HG03039 (cell line): ENCODE measurements at regions not wholly inside any gene's neighbourhood (a gene's known extent, or its start where the extent isn't known, plus 50 kb on each side); places are given as distances from the start of the nearest gene placed in this dataset.
"Not testable (repeated sequence)": the region's sequence is repeated elsewhere in the genome, so short reads cannot be mapped to it uniquely, and the experiment has no call there.

Experiments
- ATAC-seq: cut with Tn5 transposase; IDR thresholded peaks from one replicate; pipeline ENCODE4 v1.9.1; 2021; ENCODE audit warnings: mild to moderate bottlenecking, moderate library complexity; ENCODE audit not compliant: unreplicated experiment

DNA sequence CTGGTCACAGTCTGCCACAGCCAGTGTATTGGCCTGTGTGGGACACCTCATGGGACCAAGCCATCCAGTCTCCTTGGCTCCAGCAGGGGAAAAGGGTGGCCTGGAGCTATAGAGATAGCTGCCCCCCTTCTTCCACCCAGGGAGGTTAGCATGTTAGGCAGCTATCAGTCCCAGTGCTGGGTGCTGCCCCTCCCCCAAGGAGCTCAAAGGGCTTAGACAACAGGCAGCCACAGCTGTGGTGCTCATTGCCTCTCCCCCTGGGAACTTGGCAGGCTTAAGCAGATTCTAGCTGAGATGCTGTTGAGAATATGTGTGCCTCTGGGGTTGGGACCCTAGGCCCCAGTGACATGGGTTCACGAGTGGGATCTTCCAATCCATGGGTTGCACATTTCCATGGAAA is 226.0 kb upstream of the PTGER4 start:
- no peak for ATAC-seq

DNA sequence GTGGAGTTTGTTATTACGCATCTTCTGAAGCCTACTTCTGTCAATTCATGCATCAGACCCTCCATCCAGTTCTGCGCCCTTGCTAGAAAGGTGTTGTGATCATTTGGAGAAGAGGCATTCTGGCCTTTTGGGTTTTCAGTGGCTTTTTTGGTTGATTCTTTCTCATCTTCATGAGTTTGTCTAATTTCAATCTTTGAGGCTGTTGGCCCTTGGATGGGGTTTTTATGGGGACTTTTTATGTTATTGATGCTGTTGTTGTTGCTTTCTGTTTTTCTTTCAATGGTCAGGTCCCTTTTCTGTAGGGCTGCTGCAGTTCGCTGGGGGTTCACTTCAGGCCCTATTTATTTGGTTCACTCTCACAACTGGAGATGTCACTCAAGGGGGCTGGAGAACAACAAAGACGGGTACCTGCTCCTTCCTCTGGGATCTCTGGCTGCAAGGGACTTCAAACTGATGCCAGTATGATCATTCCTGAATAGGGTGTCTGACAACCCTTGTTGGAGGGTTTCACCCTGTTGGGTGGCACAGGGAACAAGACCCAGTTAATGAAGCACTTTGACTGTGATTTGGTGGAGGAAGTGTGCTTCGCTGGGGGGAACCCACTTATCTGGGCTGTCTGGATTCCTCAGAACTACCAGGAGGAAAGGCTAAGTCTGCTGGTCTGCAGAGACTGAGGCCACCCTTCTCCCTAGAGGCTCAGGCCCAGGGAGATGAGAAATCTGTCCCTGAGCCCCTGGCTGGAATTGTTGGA is 226.7 kb upstream of the PTGER4 start:
- no peak for ATAC-seq

DNA sequence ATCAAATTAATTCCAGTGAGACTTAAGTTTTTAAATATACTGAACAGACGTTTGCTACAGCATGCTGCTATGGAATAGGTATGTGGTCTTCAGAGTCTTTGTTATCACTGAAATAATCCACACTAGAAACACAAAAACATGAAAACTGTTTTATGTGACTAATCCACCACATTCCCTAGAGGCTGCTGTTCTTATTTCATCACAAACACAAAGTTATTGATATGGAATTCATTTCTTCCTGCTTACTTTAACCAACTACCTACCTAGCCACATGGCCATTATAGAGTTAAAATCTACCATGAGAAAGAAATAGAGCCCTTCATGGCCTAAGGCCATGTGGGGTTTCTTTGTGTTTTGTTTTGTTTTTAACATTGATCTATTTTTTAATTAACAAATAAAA is 232.3 kb upstream of the PTGER4 start:
- no peak for ATAC-seq

DNA sequence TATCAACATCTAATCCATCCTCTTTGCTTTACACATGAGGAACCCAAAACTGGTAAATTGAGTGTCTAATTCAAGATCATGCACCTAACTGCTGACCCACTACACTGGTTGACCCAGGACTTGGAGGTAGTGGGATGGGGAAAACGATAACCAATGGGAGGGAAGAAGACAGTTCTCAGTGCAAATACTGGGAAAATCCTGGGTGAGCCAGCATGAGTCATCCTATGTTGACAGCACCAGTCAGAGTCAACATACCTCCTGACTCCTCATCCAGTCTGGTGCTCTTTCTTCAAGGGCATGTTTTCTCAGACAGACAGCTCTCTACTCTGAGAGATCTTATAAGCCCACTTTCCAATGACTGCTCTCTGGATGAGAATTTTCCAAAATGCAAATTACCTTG is 232.8 kb upstream of the PTGER4 start:
- no peak for ATAC-seq

DNA sequence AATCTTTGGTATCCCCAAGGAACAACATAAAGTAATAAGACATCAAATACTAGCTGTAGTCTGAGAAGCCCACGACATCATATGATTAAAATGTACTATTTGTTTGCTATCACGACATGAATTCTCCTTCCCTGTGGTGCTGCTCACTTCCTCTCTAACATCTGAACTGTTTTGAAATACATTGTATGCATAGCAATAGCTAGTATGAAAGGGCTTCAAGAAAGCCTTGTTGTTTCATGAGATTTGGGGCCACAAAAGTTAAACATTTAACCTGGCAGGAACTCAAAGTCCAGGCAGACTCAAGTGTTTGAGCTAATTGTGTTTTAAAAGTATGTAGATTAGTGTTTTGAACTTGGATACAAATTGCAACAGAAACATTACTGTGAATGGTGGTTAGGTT is 237.4 kb upstream of the PTGER4 start:
- no peak for ATAC-seq

DNA sequence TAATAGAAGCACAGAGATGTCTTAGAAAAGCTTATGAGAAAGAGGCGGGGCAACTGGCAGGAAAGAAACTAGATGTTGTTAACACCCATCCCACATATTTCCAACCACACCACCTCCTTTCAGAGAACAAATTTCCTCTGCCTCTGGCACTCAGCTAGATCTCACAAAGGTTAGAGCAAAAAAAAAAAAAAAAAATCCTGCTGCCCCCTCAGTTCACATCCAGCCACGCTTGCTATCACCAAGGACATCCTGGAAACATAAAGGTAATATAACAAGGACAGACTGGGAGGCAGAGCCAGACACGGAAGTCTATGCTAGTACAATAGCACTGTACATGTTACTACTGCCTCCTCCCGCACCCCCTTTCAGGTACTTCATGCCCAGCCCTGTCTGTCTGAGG is 238.0 kb upstream of the PTGER4 start:
- no peak for ATAC-seq

DNA sequence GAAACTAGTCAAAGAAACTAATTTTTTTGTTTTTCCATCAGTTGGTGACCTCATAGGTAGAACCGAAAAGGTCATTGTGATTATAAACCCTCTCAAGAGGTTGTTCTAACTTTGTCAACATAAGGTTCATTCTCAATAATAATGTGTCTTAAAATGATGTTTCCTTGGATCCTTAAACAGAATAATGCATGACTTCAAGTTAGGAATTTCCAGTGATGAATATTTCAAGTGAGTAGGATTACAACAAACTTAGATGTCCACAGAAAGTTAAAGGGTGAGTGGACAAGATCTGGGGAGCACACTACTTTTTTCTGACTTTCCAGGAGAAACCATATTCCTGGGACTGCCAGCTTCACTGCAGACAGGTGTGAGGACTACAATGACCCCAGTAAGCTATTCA is 239.0 kb upstream of the PTGER4 start:
- no peak for ATAC-seq

DNA sequence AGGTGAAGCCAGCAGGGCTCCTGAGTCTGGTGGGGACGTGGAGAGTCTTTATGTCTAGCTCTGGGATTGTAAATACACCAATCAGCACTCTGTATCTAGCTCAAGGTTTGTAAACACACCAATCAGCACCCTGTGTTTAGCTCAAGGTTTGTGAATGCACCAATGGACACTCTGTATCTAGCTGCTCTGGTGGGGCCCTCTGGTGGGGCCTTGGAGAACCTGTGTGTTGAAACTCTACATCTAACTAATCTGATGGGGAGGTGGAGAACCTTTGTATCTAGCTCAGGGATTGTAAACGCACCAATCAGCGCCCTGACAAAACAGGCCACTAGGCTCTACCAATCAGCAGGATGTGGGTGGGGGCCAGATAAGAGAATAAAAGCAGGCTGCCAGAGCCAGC is 240.6 kb upstream of the PTGER4 start:
- not testable (repeated sequence) for ATAC-seq

DNA sequence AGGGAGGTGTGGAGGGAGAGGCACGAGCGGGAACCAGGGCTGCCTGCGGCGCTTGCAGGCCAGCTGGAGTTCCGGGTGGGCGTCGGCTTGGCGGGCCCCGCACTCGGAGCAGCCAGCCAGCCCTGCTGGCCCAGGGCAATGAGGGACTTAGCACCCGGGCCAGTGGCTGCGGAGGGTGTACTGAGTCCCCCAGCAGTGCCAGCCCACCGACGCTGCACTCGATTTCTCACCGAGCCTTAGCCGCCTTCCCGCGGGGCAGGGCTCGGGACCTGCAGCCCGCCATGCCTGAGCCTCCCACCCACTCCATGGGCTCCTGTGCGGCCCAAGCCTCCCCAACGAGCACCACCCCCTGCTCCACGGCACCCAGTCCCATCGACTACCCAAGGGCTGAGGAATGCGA is 241.1 kb upstream of the PTGER4 start:
- ATAC-seq, result not testable (repeated sequence)

DNA sequence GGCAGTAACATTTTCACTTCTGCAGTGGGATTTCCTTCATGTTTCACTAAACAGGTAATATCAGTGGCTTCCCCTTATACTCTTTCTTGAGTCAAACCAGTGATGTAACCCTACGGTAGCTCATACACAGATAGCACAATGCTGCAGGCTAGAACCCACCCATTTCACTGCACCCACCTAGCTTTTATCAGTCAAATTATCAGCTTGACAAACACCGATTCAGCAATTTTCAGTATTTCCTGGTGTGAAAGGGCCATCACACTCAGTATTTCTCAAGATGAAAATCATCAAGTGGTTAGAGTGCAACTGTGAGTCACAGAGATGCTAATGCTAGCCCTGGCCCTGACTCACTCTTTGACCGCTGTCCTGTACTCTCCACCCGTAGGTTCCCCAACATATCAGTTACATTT is 242.3 kb upstream of the PTGER4 start:
- ATAC-seq, result no peak

DNA sequence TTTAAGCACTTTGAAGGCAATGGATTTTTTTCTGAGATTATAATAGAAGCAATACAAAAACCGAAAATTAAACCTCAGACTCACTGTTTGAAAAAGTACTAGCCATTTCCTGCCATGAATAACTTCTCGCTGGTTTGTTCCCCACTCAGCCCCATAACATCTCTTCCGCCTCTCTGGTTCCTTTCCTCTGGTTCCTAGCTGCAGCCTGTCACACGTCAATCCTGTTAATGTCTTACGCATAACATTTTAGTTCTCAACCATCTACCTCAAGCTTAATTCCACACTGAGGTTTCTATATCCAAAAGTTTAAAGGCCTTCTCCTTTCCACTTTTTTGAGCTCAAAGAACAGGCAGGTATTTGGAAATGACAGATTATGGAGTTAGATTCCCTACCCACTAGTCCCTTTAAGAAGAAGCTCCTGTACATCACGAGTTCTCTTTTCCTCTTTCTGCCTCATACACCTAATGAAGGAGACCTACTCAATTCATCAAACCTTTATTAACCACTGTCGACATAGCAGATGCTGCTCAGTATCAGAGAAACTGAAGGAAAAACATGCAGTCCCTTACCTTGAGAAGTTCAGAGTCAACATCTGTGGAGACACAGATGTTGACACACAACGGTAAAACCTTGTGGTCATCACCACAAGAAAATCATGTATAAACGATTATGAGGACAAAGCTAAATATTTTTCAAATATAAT is 243.0 kb upstream of the PTGER4 start:
- ATAC-seq, result peak; percentile 53

DNA sequence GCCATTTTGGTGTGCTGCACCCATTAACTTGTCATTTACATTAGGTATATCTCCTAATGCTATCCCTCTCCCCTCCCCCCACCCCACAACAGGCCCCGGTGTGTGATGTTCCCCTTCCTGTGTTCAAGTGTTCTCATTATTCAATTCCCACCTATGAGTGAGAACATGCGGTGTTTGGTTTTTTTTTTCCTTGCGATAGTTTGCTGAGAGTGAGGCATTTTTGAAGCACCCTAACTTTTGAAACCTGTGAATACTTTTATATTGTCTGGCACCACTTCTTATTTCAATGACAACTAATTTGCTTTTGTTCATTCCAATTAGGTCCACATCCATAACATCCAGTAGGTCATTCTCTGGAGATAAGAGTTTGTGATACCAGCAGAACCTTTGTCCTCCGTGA is 244.0 kb upstream of the PTGER4 start:
- ATAC-seq, result not testable (repeated sequence)

DNA sequence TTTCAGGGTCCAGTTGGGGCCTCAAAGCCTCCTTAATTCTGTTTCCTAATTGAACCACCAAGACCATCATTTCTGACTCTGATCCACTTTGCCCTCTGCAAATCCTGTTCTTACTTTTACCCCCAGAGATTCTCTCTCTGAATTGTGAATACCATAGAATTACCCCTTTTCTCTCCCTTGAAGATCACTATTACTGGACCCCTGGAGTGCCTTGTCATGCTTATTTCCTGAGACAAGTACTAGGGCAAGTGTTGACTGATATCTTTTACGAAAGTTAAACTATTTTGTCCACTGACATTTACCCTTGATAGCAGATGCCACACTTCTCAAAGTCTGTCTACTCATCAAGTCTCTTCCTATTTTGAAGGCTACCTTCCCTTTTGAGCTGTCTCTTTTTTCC is 246.9 kb upstream of the PTGER4 start:
- ATAC-seq, result no peak

DNA sequence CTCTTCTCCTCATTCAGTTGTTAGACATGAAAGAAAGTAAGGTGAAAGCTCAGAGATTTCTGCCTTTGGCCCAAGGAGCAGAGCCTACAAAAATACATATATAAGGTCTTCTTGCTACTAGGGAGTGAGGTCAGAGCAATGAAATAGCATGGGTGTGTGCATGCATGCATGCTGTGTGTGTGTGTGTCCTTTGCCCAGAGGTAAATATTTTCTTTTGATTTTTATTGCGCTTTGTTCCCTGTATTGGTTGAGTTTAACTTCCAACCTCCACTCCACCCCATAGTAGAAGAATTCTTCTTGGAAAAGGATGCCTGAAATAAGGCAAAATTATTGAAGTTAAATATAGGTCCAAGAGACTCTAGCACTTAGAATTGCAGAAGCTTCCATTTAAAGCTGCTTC is 248.0 kb upstream of the PTGER4 start:
- no peak for ATAC-seq

DNA sequence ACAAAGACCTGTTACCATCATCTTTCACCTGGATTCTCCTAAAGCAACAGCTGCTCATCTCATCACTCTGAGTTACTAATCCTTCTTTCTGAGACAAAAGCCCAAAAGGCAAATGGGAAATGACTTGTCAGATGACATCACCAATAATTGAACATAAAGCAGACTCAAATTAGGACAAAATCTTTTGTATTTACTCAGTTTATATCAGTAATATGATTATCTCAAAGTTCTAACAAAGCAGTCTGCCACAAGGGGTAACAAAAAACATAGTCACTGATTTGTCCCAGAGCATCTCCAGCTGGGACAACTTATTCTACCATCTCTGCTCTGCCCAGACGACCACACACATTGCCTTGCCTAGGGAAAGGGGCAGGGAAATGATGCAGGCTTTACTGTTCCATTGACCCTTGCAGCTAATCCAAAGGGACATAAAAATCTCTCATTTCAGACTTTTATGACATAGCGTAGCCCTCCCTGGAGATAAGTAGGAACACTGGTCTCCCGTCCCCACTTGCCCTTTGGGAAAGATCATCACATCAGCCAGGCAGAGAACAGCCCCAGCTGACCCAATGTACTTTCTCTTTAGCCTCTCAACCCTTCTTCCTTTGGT is 249.5 kb upstream of the PTGER4 start:
- no peak for ATAC-seq

DNA sequence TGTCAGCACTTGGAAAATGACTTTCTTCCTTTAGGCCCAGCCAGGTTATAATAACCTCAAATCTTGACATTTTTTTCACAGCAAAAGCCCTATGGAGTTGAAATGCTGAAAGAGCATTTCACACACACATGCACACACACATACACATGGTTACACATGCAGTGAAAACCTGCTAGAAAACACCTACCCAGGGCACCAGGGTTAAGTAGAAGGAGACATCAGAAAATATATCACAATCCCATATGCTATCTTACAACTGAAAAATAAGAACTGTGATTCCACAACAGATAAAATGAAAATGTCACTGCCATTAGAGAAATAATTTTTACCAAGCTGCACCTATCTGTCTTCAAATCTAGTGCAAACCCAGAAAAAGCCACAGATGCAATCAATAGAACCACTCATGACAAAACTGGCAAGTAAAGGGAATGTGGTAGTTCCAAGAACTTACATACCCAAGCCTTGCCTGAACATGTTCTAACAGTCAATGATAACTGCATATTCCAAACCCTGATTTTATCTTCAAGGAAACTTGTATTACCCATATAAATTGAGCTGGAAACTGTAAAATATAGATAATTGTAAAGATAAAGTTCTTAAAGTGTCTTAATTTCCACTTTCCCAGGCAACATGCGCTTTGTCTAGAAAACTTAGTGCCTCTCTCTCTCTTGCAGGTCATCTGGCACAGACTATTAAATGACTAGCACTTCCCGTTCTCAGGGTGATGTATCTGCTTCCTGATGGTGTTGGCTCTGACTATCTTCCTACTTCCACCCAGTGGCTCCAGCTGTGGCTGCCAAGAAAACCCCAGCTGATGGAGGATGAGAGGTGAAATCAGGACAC is 250.2 kb upstream of the PTGER4 start:
- ATAC-seq, result no peak

DNA sequence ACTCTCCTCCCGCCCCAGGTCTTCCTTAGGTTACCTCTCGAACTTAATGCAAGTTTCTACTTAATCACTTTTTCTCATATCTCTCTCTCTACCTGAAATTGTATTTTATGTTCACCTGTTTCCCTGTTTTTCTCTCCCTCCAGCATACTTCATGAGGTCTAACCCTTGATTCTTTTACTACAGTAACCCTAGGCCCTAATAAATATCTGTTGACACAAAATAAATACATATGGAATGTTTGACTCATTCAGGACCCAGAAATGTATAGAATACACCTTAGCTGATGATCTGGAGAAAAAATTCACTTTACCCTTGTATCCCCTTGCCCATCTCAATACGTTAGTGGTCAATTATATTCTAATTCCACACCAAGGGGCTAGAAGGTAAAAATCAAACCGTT is 250.9 kb upstream of the PTGER4 start:
- ATAC-seq, result no peak

DNA sequence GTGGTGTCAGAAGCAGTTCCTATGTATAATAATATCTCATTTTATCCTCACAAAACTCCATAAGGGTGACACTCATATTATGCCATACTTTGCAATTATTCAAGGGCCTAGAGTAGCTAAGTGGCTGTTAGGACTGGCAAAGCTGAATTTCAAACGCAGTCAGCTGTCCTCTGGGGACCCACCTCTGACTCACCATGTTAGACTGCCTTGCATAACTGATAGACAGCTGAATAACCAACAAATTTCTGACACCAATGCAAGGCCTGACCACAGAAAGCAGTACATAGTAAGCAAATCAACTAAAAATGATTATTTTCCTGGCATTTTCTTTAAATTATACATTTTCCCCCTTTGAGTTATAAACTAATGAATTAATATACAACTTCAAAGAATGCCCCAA is 251.6 kb upstream of the PTGER4 start:
- no peak for ATAC-seq

DNA sequence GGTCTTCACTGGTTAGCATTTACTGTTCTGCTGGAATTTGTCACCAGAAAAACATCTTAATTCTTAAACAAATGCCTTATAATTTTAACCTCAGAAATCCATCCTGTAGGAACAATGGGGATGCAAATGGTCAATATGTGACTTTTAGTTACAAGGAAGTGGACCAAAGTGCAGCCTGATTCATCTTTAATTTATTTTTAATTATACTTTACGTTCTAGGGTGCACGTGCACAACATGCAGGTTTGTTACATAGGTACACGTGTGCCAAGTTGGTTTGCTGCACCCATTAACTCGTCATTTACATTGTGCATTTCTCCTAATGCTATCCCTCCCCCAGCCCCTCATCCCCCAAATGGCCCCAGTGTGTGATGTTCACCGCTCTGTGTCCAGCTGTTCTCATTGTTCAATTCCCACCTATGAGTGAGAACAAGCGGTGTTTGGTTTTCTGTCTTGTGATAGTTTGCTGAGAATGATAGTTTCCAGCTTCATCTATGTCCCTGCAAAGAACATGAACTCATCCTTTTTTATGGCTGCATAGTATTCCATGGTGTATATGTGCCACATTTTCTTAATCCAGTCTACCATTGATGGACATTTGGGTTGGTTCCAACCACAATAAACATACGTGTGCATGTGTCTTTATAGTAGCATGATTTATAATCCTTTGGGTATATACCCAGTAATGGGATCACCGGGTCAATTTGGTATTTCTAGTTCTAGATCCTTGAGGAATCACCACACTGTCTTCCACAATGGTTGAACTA is 262.5 kb upstream of the PTGER4 start:
- ATAC-seq, result not testable (repeated sequence)

DNA sequence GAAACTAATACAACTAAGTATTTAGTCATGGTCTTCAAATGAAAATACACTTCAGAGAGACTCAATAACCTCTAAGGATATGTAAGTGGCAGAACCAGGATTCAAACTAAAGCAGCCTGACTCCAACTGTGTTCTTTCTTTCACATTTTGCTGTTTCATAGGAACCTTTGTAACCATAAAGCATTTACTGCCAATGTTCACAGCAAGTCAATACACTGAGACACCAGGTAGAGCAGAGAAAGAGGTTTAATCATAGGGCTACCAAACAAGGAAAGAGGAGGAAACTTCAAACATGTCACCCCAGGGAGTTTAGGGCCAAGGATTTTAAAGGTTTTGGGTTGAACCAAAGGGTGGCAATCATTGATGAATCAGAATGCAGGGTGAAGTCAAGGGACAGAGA is 263.1 kb upstream of the PTGER4 start:
- ATAC-seq, result no peak

DNA sequence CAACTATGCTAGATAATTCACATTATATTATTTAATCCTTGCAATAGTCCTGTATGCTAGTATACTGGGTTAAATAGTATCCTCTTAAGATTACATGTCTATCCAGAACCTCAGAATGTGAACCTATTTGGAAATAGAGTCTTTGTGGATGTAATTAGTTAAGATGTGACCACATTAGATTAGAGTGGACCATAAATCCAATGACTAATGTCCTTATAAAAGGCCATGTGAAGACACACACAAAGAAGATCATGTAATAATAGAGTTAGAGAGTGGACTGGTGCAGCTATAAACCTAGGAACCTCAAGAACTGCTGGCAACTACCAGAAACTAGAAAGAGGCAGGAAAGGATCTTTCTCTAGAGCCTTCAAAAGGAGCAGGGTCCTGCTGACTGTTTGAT is 263.6 kb upstream of the PTGER4 start:
- ATAC-seq, result no peak
